ENCODE measurements at regions not wholly inside any gene's neighbourhood (a gene's known extent, or its start where the extent isn't known, plus 50 kb on each side); places are given as distances from the start of the nearest gene placed in this dataset.

- Histone ChIP-seq H3K4me2 (ENCODE audit: low read length) (no peak overlapping the region), H4K8ac (ENCODE audit: low read depth, low read length) (no peak overlapping the region)
- no CpG with 5 or more reads among the region's 2 CpGs for WGBS (ENCODE audit: extremely low coverage, insufficient coverage, insufficient read length)
These were observed 431.2 kb downstream of the METTL15 start for GRCh38 chr11:28539239-28540030.

GRCh38 chr11:28537822-28538221, 429.6 kb downstream of the METTL15 start:
- H3K4me1 ChIP-seq (ENCODE audit: control insufficient read depth in 1 of 2, insufficient read depth in 2 of 2, low read length in 2 of 2), result peaks cover 0 to 3% of the 10 kb centered on the region in 2 experiments
- H4K8ac ChIP-seq (ENCODE audit: low read depth, low read length), result no peak overlapping the region
- H4K91ac ChIP-seq (ENCODE audit: low read depth, low read length), result no peak overlapping the region
- no peak overlapping the region for H3K14ac ChIP-seq (ENCODE audit: low read length)
- no peak overlapping the region for H2BK120ac ChIP-seq (ENCODE audit: insufficient read depth, low read length, poor library complexity)
- no peak overlapping the region for H4K12ac ChIP-seq (ENCODE audit: low read depth, low read length)
- H3K79me2 ChIP-seq (ENCODE audit: control insufficient read depth, insufficient read depth, low read length, poor library complexity), result no peaks in the 10 kb centered on the region
- no peak overlapping the region for H3K4me2 ChIP-seq (ENCODE audit: low read length)
- H2AK5ac ChIP-seq (ENCODE audit: low read length), result no peak overlapping the region
- no peak overlapping the region for H3K4me3 ChIP-seq (ENCODE audit: low read depth, low read length)
- no peaks in the 10 kb centered on the region for H3K36me3 ChIP-seq (ENCODE audit: control insufficient read depth in 1 of 2, insufficient read depth in 2 of 2, low read length in 2 of 2)
- H3K9ac ChIP-seq (ENCODE audit: low read length), result no peak overlapping the region
- no peak for DNase-seq
- no peak overlapping the region for H2BK12ac ChIP-seq (ENCODE audit: low read length)
- no peak overlapping the region for H3K27ac ChIP-seq (ENCODE audit: low read depth, low read length)
- H3K79me1 ChIP-seq (ENCODE audit: low read length), result no peaks in the 10 kb centered on the region
- no peak overlapping the region for H3K4ac ChIP-seq (ENCODE audit: low read depth, low read length)
- H3K18ac ChIP-seq (ENCODE audit: low read length), result no peak overlapping the region
- H2BK5ac ChIP-seq (ENCODE audit: low read depth, low read length, poor library complexity), result no peak overlapping the region
- no peaks in the 10 kb centered on the region for H3K27me3 ChIP-seq (ENCODE audit: insufficient read depth, low read length)
- no peaks in the 10 kb centered on the region for H3K9me3 ChIP-seq (ENCODE audit: insufficient read depth, low read depth, low read length)
- H2AFZ ChIP-seq (ENCODE audit: insufficient read depth, low read length, poor library complexity), result no peak overlapping the region
- H3K23ac ChIP-seq (ENCODE audit: low read length), result no peak overlapping the region

More at GRCh38 chr11:28539239-28540030, 431.2 kb downstream of the METTL15 start:
- Histone ChIP-seq H3K14ac (ENCODE audit: low read length) (no peak overlapping the region), H2BK5ac (ENCODE audit: low read depth, low read length, poor library complexity) (no peak overlapping the region), H3K9ac (ENCODE audit: low read length) (no peak overlapping the region), H4K12ac (ENCODE audit: low read depth, low read length) (no peak overlapping the region), H3K4ac (ENCODE audit: low read depth, low read length) (no peak overlapping the region), H2BK12ac (ENCODE audit: low read length) (no peak overlapping the region), H3K27me3 (ENCODE audit: insufficient read depth, low read length) (no peaks in the 10 kb centered on the region), H3K18ac (ENCODE audit: low read length) (no peak overlapping the region), H3K4me3 (ENCODE audit: low read depth, low read length) (no peak overlapping the region), H3K27ac (ENCODE audit: low read depth, low read length) (no peak overlapping the region), H3K79me1 (ENCODE audit: low read length) (no peaks in the 10 kb centered on the region), H2BK120ac (ENCODE audit: insufficient read depth, low read length, poor library complexity) (no peak overlapping the region), H3K79me2 (ENCODE audit: control insufficient read depth, insufficient read depth, low read length, poor library complexity) (no peaks in the 10 kb centered on the region), H2AK5ac (ENCODE audit: low read length) (no peak overlapping the region), H3K4me1 (ENCODE audit: control insufficient read depth in 1 of 2, insufficient read depth in 2 of 2, low read length in 2 of 2) (peaks cover 0 to 3% of the 10 kb centered on the region in 2 experiments), H4K91ac (ENCODE audit: low read depth, low read length) (no peak overlapping the region), H2AFZ (ENCODE audit: insufficient read depth, low read length, poor library complexity) (no peak overlapping the region), H3K9me3 (ENCODE audit: insufficient read depth, low read depth, low read length) (no peaks in the 10 kb centered on the region), H3K36me3 (ENCODE audit: control insufficient read depth in 1 of 2, insufficient read depth in 2 of 2, low read length in 2 of 2) (no peaks in the 10 kb centered on the region), H3K23ac (ENCODE audit: low read length) (no peak overlapping the region)
- no peak for DNase-seq

GRCh38 chr11:28536504-28537267, 428.5 kb downstream of the METTL15 start:
- WGBS (ENCODE audit: extremely low coverage, insufficient coverage, insufficient read length), result no CpG with 5 or more reads among the region's 2 CpGs

GRCh38 chr11:28535677-28536076, 427.5 kb downstream of the METTL15 start:
- Histone ChIP-seq H3K9me3 (ENCODE audit: insufficient read depth, low read depth, low read length) (no peaks in the 10 kb centered on the region), H3K18ac (ENCODE audit: low read length) (no peak overlapping the region), H3K4ac (ENCODE audit: low read depth, low read length) (no peak overlapping the region), H2BK120ac (ENCODE audit: insufficient read depth, low read length, poor library complexity) (no peak overlapping the region), H2BK5ac (ENCODE audit: low read depth, low read length, poor library complexity) (no peak overlapping the region), H3K9ac (ENCODE audit: low read length) (no peak overlapping the region), H3K23ac (ENCODE audit: low read length) (no peak overlapping the region), H4K12ac (ENCODE audit: low read depth, low read length) (no peak overlapping the region), H3K4me1 (ENCODE audit: control insufficient read depth in 1 of 2, insufficient read depth in 2 of 2, low read length in 2 of 2) (peaks cover 0 to 3% of the 10 kb centered on the region in 2 experiments), H4K8ac (ENCODE audit: low read depth, low read length) (no peak overlapping the region), H3K36me3 (ENCODE audit: control insufficient read depth in 1 of 2, insufficient read depth in 2 of 2, low read length in 2 of 2) (no peaks in the 10 kb centered on the region), H3K4me3 (ENCODE audit: low read depth, low read length) (no peak overlapping the region), H2AK5ac (ENCODE audit: low read length) (no peak overlapping the region), H3K14ac (ENCODE audit: low read length) (no peak overlapping the region), H3K27ac (ENCODE audit: low read depth, low read length) (no peak overlapping the region), H2AFZ (ENCODE audit: insufficient read depth, low read length, poor library complexity) (no peak overlapping the region), H3K79me1 (ENCODE audit: low read length) (no peaks in the 10 kb centered on the region), H2BK12ac (ENCODE audit: low read length) (no peak overlapping the region), H3K79me2 (ENCODE audit: control insufficient read depth, insufficient read depth, low read length, poor library complexity) (no peaks in the 10 kb centered on the region), H3K27me3 (ENCODE audit: insufficient read depth, low read length) (no peaks in the 10 kb centered on the region), H4K91ac (ENCODE audit: low read depth, low read length) (no peak overlapping the region), H3K4me2 (ENCODE audit: low read length) (no peak overlapping the region)
- no CpG with 5 or more reads among the region's 2 CpGs for WGBS (ENCODE audit: extremely low coverage, insufficient coverage, insufficient read length)
- peak in 1 of 2 donors; percentile 36 for DNase-seq

More at GRCh38 chr11:28536504-28537267, 428.5 kb downstream of the METTL15 start:
- Histone ChIP-seq H3K9ac (ENCODE audit: low read length) (no peak overlapping the region), H3K4me3 (ENCODE audit: low read depth, low read length) (no peak overlapping the region), H2AFZ (ENCODE audit: insufficient read depth, low read length, poor library complexity) (no peak overlapping the region), H4K91ac (ENCODE audit: low read depth, low read length) (no peak overlapping the region), H3K14ac (ENCODE audit: low read length) (no peak overlapping the region), H3K18ac (ENCODE audit: low read length) (no peak overlapping the region), H3K79me2 (ENCODE audit: control insufficient read depth, insufficient read depth, low read length, poor library complexity) (no peaks in the 10 kb centered on the region), H3K4me1 (ENCODE audit: control insufficient read depth in 1 of 2, insufficient read depth in 2 of 2, low read length in 2 of 2) (peaks cover 0 to 3% of the 10 kb centered on the region in 2 experiments), H2BK5ac (ENCODE audit: low read depth, low read length, poor library complexity) (no peak overlapping the region), H3K36me3 (ENCODE audit: control insufficient read depth in 1 of 2, insufficient read depth in 2 of 2, low read length in 2 of 2) (no peaks in the 10 kb centered on the region), H3K4me2 (ENCODE audit: low read length) (no peak overlapping the region), H2BK12ac (ENCODE audit: low read length) (no peak overlapping the region), H2AK5ac (ENCODE audit: low read length) (no peak overlapping the region), H3K9me3 (ENCODE audit: insufficient read depth, low read depth, low read length) (no peaks in the 10 kb centered on the region), H3K79me1 (ENCODE audit: low read length) (no peaks in the 10 kb centered on the region), H3K23ac (ENCODE audit: low read length) (no peak overlapping the region), H4K8ac (ENCODE audit: low read depth, low read length) (no peak overlapping the region), H4K12ac (ENCODE audit: low read depth, low read length) (no peak overlapping the region), H3K27ac (ENCODE audit: low read depth, low read length) (no peak overlapping the region), H3K4ac (ENCODE audit: low read depth, low read length) (no peak overlapping the region), H2BK120ac (ENCODE audit: insufficient read depth, low read length, poor library complexity) (no peak overlapping the region), H3K27me3 (ENCODE audit: insufficient read depth, low read length) (no peaks in the 10 kb centered on the region)
- DNase-seq, result peak; percentile 42 to 91

Data from trophoblast cell (in vitro differentiated cells and primary cell).